ENCODE measurements at regions not wholly inside any gene's neighbourhood (a gene's known extent, or its start where the extent isn't known, plus 50 kb on each side); places are given as distances from the start of the nearest gene placed in this dataset.

GRCh38 chr12:125458552-125459268, 393.5 kb downstream of the AACS start:
- Histone ChIP-seq H3K27ac (ENCODE audit: low read depth in 1 of 2, low read length in 1 of 2) (no peak overlapping the region), H3K4me1 (ENCODE audit: control insufficient read depth in 5 of 5, insufficient read depth in 5 of 5, low read length in 5 of 5) (no peaks in the 10 kb centered on the region), H3K9me3 (ENCODE audit: control insufficient read depth in 4 of 4, insufficient read depth in 3 of 4, low read length in 3 of 4) (peaks cover 0 to 6% (median 0%) of the 10 kb centered on the region in 4 donors), H3K9ac (ENCODE audit: insufficient read depth in 1 of 2, low read length in 2 of 2) (no peak overlapping the region), H3K36me3 (ENCODE audit: control insufficient read depth in 4 of 4, insufficient read depth in 4 of 4, low read length in 4 of 4) (no peaks in the 10 kb centered on the region), H3K27me3 (ENCODE audit: control insufficient read depth in 3 of 3, insufficient read depth in 3 of 3, low read length in 2 of 3) (no peaks in the 10 kb centered on the region), H3K4me3 (no peak overlapping the region)
- 77 to 80% methylated on average over 11 of the region's 11 CpGs for WGBS, 2 donors
- ATAC-seq (ENCODE audit: insufficient read depth, low FRiP score), result no peak
- no peak for DNase-seq
- TF ChIP-seq CTCF (IDR thresholded peaks at IDR 0.05; ENCODE audit: control extremely low read depth, extremely low read depth), result no peak

GRCh38 chr12:125461831-125462230, 396.6 kb downstream of the AACS start:
- Histone ChIP-seq H3K27me3 (ENCODE audit: control insufficient read depth in 3 of 3, insufficient read depth in 3 of 3, low read length in 2 of 3) (no peaks in the 10 kb centered on the region), H3K27ac (ENCODE audit: low read depth in 1 of 2, low read length in 1 of 2) (no peak overlapping the region), H3K9me3 (ENCODE audit: control insufficient read depth in 4 of 4, insufficient read depth in 3 of 4, low read length in 3 of 4) (peaks cover 0 to 6% (median 0%) of the 10 kb centered on the region in 4 donors), H3K4me3 (no peak overlapping the region), H3K36me3 (ENCODE audit: control insufficient read depth in 4 of 4, insufficient read depth in 4 of 4, low read length in 4 of 4) (no peaks in the 10 kb centered on the region), H3K9ac (ENCODE audit: insufficient read depth in 1 of 2, low read length in 2 of 2) (no peak overlapping the region), H3K4me1 (ENCODE audit: control insufficient read depth in 5 of 5, insufficient read depth in 5 of 5, low read length in 5 of 5) (no peaks in the 10 kb centered on the region)
- ATAC-seq (ENCODE audit: insufficient read depth, low FRiP score), result no peak
- TF ChIP-seq CTCF (IDR thresholded peaks at IDR 0.05; ENCODE audit: control extremely low read depth, extremely low read depth), result no peak
- DNase-seq, result no peak
- 83 to 87% methylated on average over 5 of the region's 5 CpGs for WGBS, 2 donors

GRCh38 chr12:125463386-125463785, 398.2 kb downstream of the AACS start:
- Histone ChIP-seq H3K36me3 (ENCODE audit: control insufficient read depth in 4 of 4, insufficient read depth in 4 of 4, low read length in 4 of 4) (no peaks in the 10 kb centered on the region), H3K4me3 (no peak overlapping the region), H3K4me1 (ENCODE audit: control insufficient read depth in 5 of 5, insufficient read depth in 5 of 5, low read length in 5 of 5) (no peaks in the 10 kb centered on the region), H3K27me3 (ENCODE audit: control insufficient read depth in 3 of 3, insufficient read depth in 3 of 3, low read length in 2 of 3) (no peaks in the 10 kb centered on the region), H3K9me3 (ENCODE audit: control insufficient read depth in 4 of 4, insufficient read depth in 3 of 4, low read length in 3 of 4) (peaks cover 0 to 4% (median 0%) of the 10 kb centered on the region in 4 donors), H3K9ac (ENCODE audit: insufficient read depth in 1 of 2, low read length in 2 of 2) (no peak overlapping the region), H3K27ac (ENCODE audit: low read depth in 1 of 2, low read length in 1 of 2) (no peak overlapping the region)
- WGBS, 2 donors, result 81 to 86% methylated on average over 2 of the region's 2 CpGs
- no peak for TF ChIP-seq CTCF (IDR thresholded peaks at IDR 0.05; ENCODE audit: control extremely low read depth, extremely low read depth)
- DNase-seq (no peak), ATAC-seq (ENCODE audit: insufficient read depth, low FRiP score) (no peak)

- TF ChIP-seq CTCF (IDR thresholded peaks at IDR 0.05; ENCODE audit: control extremely low read depth, extremely low read depth), result no peak
- ATAC-seq (ENCODE audit: insufficient read depth, low FRiP score) (no peak), DNase-seq (no peak)
- WGBS, 2 donors, result 76 to 88% methylated on average over 1 of the region's 1 CpG
- Histone ChIP-seq H3K4me1 (ENCODE audit: control insufficient read depth in 5 of 5, insufficient read depth in 5 of 5, low read length in 5 of 5) (no peaks in the 10 kb centered on the region), H3K4me3 (no peak overlapping the region), H3K36me3 (ENCODE audit: control insufficient read depth in 4 of 4, insufficient read depth in 4 of 4, low read length in 4 of 4) (no peaks in the 10 kb centered on the region), H3K9me3 (ENCODE audit: control insufficient read depth in 4 of 4, insufficient read depth in 3 of 4, low read length in 3 of 4) (no peaks in the 10 kb centered on the region), H3K27me3 (ENCODE audit: control insufficient read depth in 3 of 3, insufficient read depth in 3 of 3, low read length in 2 of 3) (no peaks in the 10 kb centered on the region), H3K9ac (ENCODE audit: insufficient read depth in 1 of 2, low read length in 2 of 2) (no peak overlapping the region), H3K27ac (ENCODE audit: low read depth in 1 of 2, low read length in 1 of 2) (no peak overlapping the region)
These were observed 402.1 kb downstream of the AACS start for GRCh38 chr12:125467363-125467762.
